Daoy (cell line): ENCODE measurements at regions not wholly inside any gene's neighbourhood (a gene's known extent, or its start where the extent isn't known, plus 50 kb on each side); places are given as distances from the start of the nearest gene placed in this dataset.
"Not testable (repeated sequence)": the region's sequence is repeated elsewhere in the genome, so short reads cannot be mapped to it uniquely, and the experiment has no call there.

Experiments
- DNase-seq: peaks from one replicate; pipeline ENCODE4 v3.0.0-alpha.2; 2015; ENCODE audit warnings: low read depth

DNA sequence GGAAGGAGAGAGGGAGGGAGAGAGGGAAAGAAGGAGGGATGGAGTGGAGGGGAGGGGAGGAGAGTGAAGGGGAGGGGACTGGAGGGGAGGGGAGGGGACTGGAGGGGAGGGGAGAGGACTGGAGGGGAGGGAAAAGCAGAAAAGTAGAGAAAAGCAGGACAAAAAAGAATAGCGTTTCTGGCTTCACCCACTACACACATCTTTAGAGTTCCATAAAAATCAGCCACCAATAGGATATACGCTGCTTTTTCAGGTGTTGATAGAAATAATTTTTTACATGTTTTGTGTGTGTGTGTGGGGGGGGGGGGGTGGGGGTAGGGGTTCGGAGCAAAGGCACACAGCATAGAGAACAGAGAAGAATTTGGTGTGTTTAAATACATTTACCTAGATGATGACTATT is 1259.1 kb downstream of the EPHA7 start:
- no peak for DNase-seq

DNA sequence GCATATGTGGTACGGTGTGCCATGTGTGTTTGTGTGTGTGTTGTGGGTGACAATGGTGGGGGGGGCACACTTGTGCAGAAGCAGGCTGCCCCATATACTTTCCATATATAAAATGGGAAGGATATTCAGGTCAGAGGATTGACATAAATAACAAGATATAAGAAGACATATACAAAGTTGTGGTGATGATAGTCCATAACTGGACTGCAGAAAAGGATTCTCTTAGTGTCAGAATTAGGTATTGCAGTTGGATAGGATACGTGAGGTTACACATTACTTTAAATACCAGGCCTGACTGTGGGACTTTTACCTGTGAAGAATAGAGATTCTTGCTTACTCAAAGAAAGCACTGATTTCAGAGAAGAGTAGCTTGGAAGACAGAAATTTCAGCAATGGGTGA is 1260.3 kb downstream of the EPHA7 start:
- no peak for DNase-seq

DNA sequence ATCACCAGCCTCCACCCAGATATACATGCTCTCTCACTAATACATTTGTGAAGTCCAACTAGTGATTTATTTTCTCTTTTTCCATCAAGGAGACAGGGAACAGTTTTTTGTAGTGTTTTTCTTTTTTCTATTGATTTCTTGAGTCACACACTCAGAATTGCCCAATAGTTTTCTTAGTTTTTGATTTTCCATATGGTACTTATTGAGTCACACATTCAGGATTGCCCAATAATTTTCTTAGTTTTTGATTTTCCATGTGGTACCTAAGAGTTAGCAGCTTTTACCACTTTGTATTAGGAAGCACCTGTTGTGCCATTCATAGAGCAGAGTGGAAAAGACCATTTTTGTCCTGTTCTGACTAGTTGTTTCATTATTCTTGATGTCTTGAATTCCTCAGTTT is 1268.8 kb downstream of the EPHA7 start:
- no peak for DNase-seq

DNA sequence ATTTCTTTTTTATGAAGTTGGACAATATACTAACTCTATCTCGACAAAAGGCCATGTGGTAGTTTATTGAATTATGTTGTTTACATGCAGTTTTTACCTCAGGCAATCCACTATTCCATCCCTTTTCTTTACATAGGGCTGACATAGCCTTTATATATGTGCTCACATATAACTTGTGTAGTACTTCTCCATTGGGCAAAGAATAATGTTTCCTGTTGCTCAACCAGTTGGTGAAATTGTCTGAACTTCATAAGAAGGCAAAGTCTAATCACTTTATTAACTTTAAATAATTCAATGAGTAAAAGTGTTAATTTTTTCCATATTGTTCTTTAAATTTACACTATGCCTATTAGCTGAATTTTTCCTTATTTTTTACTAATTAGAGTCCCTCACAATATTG is 1272.1 kb downstream of the EPHA7 start:
- no peak for DNase-seq

DNA sequence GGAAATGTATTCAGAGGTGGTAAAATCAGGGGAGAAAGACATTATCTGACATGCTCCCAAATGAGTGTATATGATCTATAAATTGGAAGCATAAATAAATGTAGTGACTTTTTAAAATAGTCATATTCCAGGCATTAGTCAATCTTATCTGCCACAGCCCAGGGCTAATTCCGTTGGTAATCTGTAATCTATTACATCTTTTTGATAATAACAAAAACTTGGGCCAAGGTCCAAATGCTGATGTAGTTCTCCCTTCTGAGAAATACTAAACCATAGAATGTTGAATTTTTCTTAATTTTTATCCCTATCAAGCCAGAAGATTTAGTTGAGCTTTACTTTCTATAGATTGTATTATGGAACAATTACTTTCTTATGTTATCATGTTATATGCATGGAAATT is 1279.8 kb downstream of the EPHA7 start:
- no peak for DNase-seq

DNA sequence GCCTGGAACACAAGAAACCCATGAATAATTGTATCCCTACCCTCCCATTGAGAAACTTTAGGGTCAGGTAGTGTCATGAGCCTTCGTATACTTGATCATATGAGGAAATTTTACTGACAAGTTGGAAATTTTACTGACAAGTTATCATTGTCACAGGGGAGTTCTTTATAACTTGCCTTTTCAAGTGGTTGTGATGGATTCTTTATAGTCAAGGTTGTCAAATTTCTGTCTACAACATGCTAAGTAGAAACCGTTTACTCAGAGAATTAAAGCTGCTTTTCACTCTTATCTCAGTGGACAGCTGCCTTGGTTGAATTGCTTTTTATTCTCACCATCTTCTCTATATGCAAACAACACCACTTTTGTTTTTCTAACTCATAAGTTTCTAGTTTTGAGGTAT is 1286.4 kb downstream of the EPHA7 start:
- DNase-seq = no peak

DNA sequence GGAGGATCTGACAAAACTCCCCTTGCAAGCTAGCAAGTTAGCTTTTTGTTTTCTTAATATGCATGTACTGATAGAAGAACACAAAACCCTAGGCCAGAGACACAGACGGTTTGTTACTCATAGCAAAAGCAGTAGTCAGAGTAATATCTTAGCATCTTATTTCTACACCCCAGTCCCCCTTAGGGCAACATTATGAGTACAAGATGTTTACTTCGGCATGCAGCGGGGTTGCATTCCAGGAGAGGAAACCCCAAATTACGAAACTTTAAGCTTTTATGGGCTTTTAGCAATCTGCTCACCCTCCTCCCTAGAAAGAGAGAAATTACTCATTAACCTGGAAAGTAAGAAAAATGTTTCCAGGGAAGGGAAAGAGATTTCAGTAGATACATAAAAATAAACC is 1286.9 kb downstream of the EPHA7 start:
- no peak for DNase-seq

DNA sequence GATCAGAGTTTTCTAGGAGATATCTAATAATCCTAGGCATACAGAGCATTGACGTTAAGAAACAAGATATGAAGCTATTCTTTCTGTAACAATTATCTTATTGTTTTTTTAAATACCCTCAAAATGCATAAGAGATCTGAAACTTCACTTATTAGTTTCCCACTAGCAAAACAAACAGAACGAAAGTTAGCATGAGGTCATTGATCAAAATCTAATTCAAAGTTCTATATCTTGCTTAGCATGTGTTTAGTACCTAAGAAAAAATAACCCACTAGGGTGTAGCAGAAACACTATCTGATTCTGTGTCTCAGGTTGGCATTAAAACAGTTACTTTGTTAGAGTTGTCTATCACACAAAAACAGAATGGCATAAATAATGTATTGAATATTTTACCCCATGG is 1288.4 kb downstream of the EPHA7 start:
- no peak for DNase-seq

DNA sequence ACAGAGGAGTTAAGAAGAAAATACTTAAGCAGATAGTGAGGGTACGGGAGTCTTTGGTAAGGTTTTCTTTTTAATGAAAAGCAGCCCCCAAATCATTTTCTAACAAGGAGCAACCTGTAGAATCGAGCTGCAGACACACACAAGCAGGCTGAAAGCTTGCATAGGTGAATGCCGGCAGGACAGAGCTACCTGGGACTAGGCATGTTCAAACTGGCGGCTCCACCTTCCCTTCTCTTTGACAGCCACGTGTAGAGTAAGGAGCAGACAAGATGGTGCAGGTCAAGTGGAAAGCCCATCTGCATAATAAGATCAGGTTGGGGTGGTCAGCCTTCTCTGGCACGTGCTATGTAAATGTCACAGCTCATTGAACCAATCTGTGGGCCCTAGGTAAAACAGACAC is 1292.4 kb downstream of the EPHA7 start:
- DNase-seq = no peak

DNA sequence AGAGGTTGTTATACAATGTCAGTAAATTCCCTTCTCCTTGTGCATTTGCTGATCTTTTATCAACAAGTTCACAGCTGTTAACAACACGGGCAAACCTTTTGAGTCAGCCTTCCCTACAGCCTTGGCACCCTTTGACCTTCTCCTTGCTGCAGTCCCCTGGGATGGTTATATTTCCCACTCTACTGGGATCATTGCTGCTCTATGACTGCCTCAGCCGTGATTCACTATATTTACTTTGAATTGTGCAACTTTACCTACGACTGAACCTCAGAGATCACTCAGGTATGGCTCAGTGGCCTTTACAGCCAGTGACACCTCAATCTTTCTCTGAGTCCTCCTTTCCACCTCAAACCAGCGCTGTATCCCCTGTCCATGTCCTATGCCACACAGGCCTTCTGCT is 1293.3 kb downstream of the EPHA7 start:
- no peak for DNase-seq

DNA sequence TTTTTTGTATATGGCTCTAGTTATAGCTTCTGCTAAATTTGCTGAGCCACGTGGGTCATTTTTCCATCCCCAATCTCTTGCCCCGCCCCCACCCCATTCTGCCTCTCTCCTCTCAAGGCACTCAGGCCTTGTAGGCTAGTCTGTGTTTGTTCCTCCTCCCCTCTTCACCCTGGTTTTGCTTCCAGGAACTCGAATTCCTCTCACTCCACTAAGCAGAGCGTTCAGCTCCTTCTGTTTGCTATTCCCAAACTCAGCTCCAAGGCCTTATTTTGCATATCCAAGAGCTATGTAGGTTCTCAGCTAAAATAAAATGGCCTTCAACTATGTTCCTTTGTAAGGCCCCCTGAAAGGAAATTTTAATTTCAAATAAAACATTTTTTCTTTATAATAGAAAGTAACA is 1293.7 kb downstream of the EPHA7 start:
- no peak for DNase-seq

DNA sequence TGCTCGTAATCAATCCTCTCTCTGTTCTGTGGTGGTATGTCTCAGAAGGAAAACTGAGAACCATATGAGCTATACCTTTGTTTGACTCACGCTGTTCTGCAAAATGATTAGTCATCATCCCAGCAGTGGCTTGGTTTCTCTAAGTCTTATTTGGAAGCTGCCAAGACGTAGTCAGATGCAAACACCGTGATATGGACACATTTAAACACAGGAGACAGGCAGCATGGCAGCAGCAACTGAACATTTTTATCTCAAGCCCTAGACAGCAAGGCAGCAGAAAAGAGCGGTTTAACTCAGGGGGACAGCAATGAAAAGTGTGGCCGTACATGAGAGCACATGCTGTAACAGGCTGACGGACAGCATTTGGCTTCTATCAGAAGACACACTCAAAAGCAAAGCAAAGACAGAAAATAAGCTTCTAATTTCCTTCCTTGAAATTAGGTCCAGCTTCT is 1295.1 kb downstream of the EPHA7 start:
- no peak for DNase-seq

DNA sequence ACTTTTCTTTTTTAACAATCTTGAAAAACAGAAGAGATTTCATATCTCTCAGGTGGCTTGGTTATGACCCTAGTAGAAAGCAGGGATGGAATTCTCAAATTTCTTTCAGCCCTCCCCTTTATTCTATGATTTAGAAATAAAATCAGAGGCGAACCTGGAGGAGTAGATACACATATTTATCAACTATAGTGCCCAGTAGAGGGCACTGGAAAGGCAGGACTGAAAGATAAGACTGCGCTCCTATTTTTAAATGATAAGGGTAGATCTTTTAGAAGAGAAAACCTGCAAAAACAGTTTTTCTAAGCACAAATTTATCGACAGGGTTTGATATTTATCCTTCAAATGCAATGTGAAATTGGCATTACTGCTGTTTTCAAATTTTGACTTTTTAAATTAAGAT is 1296.6 kb downstream of the EPHA7 start:
- DNase-seq = no peak

DNA sequence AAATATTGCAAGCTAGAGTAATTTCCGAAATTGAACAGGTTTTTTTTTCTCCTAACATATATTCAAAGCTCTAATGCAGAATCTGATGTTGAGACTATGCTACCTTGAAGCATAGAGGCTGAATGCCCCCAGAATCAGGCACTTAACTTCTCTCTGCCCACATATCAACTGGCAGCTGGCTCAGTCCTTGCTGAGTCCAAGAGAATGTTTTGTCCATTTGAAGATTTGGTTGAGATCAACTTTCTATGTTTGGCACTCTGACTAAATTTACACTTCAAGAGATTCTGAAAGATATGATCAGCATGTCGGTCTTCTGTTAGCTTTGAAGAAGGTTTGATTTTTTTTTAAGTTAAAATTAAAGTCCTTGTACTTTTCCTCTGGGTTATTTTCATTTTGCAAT is 1298.1 kb downstream of the EPHA7 start:
- no peak for DNase-seq

DNA sequence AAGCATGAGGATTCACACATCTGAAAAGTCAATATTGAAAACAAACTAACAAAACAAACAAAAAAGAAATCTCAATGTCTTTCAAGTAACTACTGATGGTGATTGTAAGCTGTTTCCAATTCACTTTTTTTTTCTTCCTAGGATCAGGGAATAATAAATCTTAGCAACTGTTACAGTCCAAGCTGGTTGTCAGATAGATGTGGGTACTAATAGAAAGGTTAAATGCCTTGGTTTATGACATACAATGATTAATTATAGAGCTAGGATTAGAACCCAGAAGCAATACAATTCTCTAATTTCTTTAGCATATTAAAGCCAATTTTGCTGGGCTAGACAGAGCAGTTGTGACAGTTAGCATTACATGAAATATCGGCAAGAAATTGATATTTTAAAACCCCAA is 1301.6 kb downstream of the EPHA7 start:
- DNase-seq = no peak

DNA sequence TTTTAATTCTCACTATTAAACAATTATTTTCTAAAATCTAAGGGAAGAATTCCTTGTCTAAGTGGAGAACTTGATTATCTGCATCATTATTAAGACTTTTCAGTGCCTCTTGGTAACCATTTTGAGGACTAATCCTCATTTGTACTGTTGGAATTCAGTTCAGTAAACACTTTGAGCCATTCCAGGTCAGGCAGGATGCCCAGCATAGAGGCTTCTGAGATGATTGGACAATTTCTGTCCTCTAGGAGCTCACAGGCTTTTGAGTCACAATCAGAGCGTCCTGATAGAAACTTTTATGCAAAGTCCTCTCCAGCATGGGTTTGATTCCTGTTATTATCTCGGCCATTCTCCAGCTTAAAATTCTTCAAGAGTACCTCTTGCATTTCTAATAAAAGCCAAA is 1304.6 kb downstream of the EPHA7 start:
- DNase-seq = no peak

DNA sequence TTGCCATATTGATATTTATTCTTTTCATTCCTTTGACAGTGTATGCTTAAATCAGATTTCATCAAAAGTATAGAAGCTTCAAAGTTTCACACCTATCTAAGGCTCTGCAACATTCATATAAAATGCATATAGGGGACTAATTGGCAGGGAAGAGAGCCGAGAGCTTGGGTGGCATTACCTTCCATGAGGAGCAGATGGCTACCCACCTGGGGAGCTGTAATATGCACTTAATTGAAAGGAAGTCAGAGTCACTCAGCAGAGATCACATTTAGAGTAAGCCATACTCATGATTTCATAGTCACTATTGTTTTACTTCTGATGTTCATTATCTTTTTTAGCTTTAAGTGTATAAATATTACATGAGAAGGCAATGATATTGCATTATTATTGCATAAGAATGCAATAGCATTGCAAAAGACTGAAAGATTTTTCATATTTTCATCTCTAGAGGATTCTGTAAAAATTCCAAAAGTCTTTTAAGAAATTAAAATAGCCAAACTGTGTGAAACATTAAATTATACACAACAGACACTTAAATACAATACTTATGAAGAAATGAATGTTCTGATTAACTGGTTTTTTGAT is 1305.2 kb downstream of the EPHA7 start:
- DNase-seq = no peak

DNA sequence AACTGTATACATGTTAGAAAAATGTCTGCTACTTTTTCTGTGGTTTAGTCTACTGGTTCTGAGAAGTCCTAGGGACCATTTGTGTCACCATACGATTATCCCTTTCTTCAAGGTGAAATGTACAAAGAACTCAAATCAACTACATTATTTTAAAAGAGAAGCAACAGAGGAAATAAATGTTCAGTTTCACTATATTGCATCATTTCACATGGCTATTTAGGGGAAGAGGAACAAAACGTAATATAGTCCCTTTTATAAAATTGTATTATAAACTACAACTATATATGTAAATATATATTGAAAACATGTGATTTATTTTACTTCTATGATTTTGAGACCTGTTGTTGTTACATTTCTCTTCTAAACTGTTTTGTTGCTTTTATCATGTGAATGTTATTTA is 1308.0 kb downstream of the EPHA7 start:
- no peak for DNase-seq

DNA sequence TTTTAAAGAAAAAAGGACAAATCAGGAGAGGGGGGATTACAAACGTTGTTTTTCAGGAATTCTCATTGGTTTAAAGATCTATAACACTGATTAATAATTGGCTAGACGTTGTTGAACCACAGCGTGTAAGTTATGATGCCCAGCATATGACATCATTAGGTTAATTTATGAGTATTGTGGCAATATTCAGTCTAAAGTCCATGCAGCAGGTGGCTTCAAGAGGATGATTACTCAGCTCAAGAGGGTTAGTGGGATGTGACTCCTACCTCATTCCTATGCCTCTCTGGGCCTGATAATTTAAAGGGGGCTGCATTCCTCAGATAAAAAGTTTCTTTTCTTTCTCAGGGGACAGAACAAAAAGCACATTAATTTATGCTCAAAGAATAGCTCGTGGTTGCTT is 1309.0 kb downstream of the EPHA7 start:
- no peak for DNase-seq

DNA sequence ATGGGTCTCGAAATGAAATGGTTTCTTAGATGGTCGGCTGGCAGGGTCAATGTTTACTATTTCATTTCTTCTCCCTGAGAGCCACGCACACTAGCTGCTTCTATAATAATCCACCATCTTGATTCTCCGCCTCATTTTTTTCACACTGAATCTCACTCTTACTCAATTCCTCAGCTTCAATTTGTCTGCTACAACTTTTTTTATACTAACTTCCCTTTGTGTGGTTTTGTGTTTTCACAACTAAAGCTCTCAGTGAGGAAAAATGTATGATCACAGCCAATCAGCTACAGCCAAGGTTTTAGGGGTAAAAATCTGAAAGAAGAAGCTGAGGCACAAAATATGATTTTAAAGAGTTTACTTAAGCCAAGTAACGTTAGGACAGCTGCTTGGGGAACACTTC is 1309.4 kb downstream of the EPHA7 start:
- no peak for DNase-seq

DNA sequence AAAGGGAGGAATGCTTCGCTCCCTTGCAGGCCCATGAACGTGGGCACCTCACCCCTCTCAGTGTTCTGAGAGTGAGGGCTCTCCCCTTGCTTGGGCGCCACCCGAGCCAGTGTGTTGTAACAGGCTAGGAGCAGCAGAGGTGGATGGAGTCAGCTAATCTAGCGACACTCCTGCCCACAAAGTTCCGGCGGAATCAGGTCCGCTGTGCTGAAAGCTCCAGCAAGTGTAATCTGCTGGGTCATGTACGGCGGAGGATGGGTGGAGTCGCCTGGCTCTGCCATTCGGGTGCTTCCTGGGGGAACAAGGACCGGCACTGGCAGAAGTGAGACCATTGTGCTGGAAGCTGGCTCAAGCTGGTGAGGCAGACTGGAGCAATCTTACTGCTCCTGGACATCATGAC is 1310.1 kb downstream of the EPHA7 start:
- DNase-seq = no peak

DNA sequence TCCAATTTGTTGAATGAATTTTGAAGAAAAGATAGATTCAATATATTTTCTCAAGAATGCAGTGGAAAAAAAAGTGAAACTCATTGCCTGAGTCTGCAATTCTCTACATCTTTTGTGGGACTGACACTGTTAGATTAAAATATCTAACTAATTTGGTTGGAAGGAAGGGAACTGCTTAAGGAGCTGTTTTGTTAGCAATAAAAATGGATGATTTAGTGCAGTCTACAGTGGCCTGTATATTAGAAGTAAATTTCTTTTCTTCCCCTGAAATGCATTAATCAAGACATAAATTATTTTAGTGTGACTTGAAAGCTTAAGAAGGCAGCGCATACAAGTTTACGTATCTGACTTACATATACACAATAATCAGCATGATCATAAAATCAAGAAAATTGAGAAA is 1332.6 kb downstream of the EPHA7 start:
- no peak for DNase-seq

DNA sequence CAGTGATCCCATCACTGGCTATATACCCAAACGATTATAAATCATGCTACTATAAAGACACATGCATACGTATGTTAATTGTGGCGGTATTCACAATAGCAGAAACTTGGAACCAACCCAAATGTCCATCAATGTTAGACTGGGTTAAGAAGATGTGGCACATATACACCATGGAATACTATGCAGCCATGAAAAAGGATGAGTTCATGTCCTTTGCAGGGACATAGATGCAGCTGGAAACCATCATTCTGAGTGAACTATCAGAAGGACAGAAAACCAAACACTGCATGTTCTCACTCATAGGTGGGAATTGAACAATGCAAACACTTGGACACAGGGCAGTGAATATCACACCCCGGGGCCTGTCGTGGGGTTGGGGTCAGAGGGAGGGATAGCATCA is 1335.4 kb downstream of the EPHA7 start:
- DNase-seq = not testable (repeated sequence)

DNA sequence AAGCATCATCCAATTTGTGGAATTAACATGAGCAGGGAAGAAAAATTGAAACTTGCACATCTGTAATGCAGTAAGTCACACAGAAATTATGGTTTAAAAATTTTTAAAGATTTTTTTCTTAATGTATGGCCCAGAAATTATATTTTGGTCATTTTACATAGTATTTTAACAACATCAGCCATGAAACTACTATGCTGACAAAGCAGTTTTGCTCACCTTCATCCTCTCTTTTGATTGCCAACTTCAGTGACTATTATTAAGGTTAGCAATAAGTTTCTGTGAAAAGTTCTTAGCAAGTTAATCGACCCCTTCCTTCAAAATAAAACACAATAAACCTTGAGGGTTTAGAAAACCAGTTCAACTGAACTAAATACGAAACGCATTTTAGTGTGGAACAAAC is 1347.0 kb downstream of the EPHA7 start:
- DNase-seq = no peak

DNA sequence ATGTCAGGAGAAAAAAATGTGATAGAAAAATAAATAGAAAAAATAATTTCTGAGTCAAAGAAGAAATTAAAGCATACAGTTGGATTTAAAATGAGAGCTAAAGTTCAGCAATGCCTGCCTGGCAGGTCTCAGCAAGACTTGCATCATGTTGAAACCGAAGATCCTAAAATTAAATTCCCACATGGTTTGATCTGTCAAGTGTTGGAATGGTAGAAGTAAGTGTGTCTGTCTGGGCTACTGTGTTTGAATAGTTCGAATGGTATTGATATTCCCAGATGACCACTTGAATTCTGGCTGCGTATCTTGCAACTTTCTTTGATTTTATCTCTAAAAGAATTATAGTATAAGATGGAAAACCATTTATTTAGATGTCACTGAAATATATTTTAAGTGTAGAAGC is 1349.6 kb downstream of the EPHA7 start:
- DNase-seq = no peak
